Caco-2 (cell line): ENCODE measurements at regions not wholly inside any gene's neighbourhood (a gene's known extent, or its start where the extent isn't known, plus 50 kb on each side); places are given as distances from the start of the nearest gene placed in this dataset.

Experiments
- BruUV-seq: library from RNA; stranded (reverse); fragments of 400-500 nt; replicated peaks from 2 replicates; lab custom pipeline; 2021; lab: Mats Ljungman, UMichigan
- CTCF ChIA-PET: fragments of 300-600 bp; sonication (Branson Sonifier 250); formaldehyde crosslinking; loops from one replicate; lab custom pipeline; 2022; ENCODE audit warnings: antibody characterized with exemption; lab: Charles Lee
- POLR2A ChIA-PET: fragments of 300-600 bp; sonication (Branson Sonifier 250); formaldehyde crosslinking; loops from one replicate; lab custom pipeline; 2022; ENCODE audit warnings: antibody characterized with exemption; lab: Charles Lee
- DNase-seq, 2 experiments: peaks; one replicate each; pipeline versions ENCODE4 v3.0.0 to v3.0.0-alpha.2; 2020 to 2022
- H3K27me3 ChIP-seq: replicated peaks from 2 replicates; pipeline ENCODE4 v1.6.0; 2011; ENCODE audit warnings: low read length; ENCODE audit not compliant: control insufficient read depth, insufficient read depth
- H3K36me3 ChIP-seq: 2 replicates; pipeline ENCODE4 v1.5.1; 2011; ENCODE audit warnings: low read length; ENCODE audit not compliant: control insufficient read depth, insufficient read depth
- H3K4me1 ChIP-seq: fragments of 250-450 bp; sonication (Bioruptor Pico); 2 replicates; pipeline ENCODE4 v1.5.1; 2020; ENCODE audit warnings: mild to moderate bottlenecking
- H3K4me3 ChIP-seq: 2 replicates; pipeline ENCODE4 v1.5.1; 2011; ENCODE audit warnings: low read depth, mild to moderate bottlenecking, control low read depth, low read length
- H3K9me3 ChIP-seq: fragments of 250-450 bp; sonication (Bioruptor Pico); 2 replicates; pipeline ENCODE4 v1.5.1; 2020; ENCODE audit warnings: mild to moderate bottlenecking, moderate library complexity
- H3K27ac Mint-ChIP-seq: one replicate; pipeline ENCODE4 v1.8.0; 2022; ENCODE audit warnings: mixed read lengths; ENCODE audit not compliant: unreplicated experiment
- H3K27me3 Mint-ChIP-seq: one replicate; pipeline ENCODE4 v1.8.0; 2022; ENCODE audit warnings: mixed read lengths; ENCODE audit not compliant: insufficient read depth, unreplicated experiment
- H3K36me3 Mint-ChIP-seq: one replicate; pipeline ENCODE4 v1.8.0; 2022; ENCODE audit warnings: mild to moderate bottlenecking, mixed read lengths; ENCODE audit not compliant: insufficient read depth, unreplicated experiment
- H3K4me1 Mint-ChIP-seq: one replicate; pipeline ENCODE4 v1.8.0; 2022; ENCODE audit warnings: low read depth, mixed read lengths; ENCODE audit not compliant: unreplicated experiment
- H3K4me3 Mint-ChIP-seq: one replicate; pipeline ENCODE4 v1.8.0; 2022; ENCODE audit warnings: mild to moderate bottlenecking, moderate library complexity, mixed read lengths; ENCODE audit not compliant: unreplicated experiment
- H3K9me3 Mint-ChIP-seq: one replicate; pipeline ENCODE4 v1.8.0; 2022; ENCODE audit warnings: mixed read lengths; ENCODE audit not compliant: unreplicated experiment
- intact Hi-C: fragments of 100-400 bp; cut with micrococcal nuclease; formaldehyde crosslinking; loops from one replicate; pipeline ENCODE4 v1.10.0; 2022; ENCODE audit not compliant: unreplicated experiment
- TF ChIP-seq, protein P1 (sequence below), 2 experiments: fragments of 200-600 bp in 1 of 2; IDR thresholded peaks; 1 replicate in 1 of 2; 2 replicates in 1 of 2; pipeline versions ENCODE4 v1.5.1 to v1.8.0; 2011 to 2022; ENCODE audit warnings: antibody characterized with exemption in 1 of 2, control low read depth in 1 of 2, inconsistent platforms in 1 of 2, low read depth in 1 of 2, low read length in 1 of 2, mild to moderate bottlenecking in 1 of 2, moderate library complexity in 1 of 2; ENCODE audit not compliant: insufficient read depth in 1 of 2, severe bottlenecking in 1 of 2, unreplicated experiment in 1 of 2

DNA sequence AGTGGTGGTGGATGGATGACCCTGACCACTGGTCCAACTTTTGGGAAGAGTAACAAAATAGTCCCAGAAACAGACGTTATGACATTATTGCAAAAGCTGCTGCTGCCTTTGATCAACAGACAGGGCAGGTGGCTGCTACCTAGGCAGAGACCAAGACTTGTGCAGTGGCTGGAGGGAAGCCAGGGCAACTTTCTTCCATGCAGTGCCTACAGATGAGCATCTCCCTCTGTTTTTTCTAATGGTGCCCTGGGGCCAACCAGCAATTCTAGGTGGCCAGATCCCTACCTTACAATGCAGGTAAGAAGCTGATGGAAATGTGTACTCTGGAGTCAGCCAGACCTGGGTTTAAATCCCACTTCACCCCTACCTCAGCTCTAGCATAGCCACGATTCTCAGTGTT is 283.1 kb upstream of the POU3F1 start:
- no peaks in the 10 kb centered on the region; the same call in 1 of the 2 replicates for H3K27me3 ChIP-seq
- CTCF ChIA-PET = interaction anchor here (0.6 kb wide), 1 partner anchor 1402 kb away, joined by 3 read pairs; no protein-coding TSS in a partner anchor
- intact Hi-C loops = no loop called here
- TF ChIP-seq, protein P1, sequence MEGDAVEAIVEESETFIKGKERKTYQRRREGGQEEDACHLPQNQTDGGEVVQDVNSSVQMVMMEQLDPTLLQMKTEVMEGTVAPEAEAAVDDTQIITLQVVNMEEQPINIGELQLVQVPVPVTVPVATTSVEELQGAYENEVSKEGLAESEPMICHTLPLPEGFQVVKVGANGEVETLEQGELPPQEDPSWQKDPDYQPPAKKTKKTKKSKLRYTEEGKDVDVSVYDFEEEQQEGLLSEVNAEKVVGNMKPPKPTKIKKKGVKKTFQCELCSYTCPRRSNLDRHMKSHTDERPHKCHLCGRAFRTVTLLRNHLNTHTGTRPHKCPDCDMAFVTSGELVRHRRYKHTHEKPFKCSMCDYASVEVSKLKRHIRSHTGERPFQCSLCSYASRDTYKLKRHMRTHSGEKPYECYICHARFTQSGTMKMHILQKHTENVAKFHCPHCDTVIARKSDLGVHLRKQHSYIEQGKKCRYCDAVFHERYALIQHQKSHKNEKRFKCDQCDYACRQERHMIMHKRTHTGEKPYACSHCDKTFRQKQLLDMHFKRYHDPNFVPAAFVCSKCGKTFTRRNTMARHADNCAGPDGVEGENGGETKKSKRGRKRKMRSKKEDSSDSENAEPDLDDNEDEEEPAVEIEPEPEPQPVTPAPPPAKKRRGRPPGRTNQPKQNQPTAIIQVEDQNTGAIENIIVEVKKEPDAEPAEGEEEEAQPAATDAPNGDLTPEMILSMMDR (IDR thresholded peaks at IDR 0.05; ENCODE audit: insufficient read depth in 1 of 2, low read depth in 1 of 2, low read length in 1 of 2, severe bottlenecking in 1 of 2, unreplicated experiment in 1 of 2) = no peak
- H3K4me3 ChIP-seq = no peak overlapping the region
- no peaks in the 10 kb centered on the region for H3K4me1 ChIP-seq
- no peaks in the 10 kb centered on the region for H3K4me1 Mint-ChIP-seq
- H3K9me3 ChIP-seq = no peaks in the 10 kb centered on the region
- no peak overlapping the region for H3K4me3 Mint-ChIP-seq
- no peaks in the 10 kb centered on the region for H3K36me3 Mint-ChIP-seq
- no peaks in the 10 kb centered on the region for H3K9me3 Mint-ChIP-seq
- no peaks in the 10 kb centered on the region for H3K36me3 ChIP-seq
- POLR2A ChIA-PET = no interaction called here
- H3K27me3 Mint-ChIP-seq = peaks cover 9% of the 10 kb centered on the region
- no peak for DNase-seq
- H3K27ac Mint-ChIP-seq = no peak overlapping the region
- BruUV-seq = no TSS peak

DNA sequence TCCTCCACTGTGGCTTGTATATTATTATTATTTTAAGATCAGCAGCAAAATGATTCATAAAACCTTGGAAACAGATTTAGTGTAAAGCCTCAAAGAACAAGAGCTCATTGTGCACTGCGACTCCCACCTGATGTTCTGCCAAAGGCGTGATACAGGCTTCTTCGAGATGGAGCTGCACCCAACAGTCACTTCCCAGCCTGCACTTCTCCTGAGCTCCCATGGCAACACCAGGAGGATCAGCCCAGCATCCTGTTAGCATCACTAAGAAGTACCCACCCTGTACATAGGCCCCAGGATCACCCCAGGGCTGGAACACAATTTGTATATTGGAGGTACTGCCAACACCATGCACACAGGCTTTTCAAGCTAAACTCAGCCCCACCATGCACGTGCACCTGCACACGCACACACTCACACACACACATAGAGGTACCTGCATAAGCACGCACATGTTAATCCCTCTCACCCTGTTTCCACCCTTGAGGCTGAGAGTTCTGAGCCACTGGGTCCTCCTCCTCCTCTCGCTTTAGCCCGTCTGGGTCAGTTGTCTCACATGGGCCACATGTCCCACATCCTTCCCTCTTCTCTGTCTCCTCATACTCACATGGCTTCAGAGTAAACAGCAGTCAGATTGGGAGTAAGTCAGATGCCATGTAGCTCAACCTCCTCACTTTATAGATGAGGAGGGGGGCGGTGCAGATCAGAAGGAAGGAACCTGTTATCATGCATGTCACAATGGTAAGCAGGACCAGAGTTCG is 281.9 kb upstream of the POU3F1 start:
- no peak for DNase-seq
- Mint-ChIP-seq H3K27me3 (peaks cover 6% of the 10 kb centered on the region), H3K4me1 (no peaks in the 10 kb centered on the region), H3K36me3 (no peaks in the 10 kb centered on the region), H3K27ac (no peak overlapping the region), H3K4me3 (no peak overlapping the region), H3K9me3 (no peaks in the 10 kb centered on the region)
- CTCF ChIA-PET = no interaction called here
- H3K36me3 ChIP-seq = no peaks in the 10 kb centered on the region
- POLR2A ChIA-PET = no interaction called here
- TF ChIP-seq, protein P1 (IDR thresholded peaks at IDR 0.05; ENCODE audit: insufficient read depth in 1 of 2, low read depth in 1 of 2, low read length in 1 of 2, severe bottlenecking in 1 of 2, unreplicated experiment in 1 of 2) = no peak
- no TSS peak for BruUV-seq
- no peaks in the 10 kb centered on the region for H3K4me1 ChIP-seq
- no peaks in the 10 kb centered on the region for H3K9me3 ChIP-seq
- H3K4me3 ChIP-seq = no peak overlapping the region
- intact Hi-C loops = no loop called here
- H3K27me3 ChIP-seq = no peaks in the 10 kb centered on the region; the same call in 1 of the 2 replicates

DNA sequence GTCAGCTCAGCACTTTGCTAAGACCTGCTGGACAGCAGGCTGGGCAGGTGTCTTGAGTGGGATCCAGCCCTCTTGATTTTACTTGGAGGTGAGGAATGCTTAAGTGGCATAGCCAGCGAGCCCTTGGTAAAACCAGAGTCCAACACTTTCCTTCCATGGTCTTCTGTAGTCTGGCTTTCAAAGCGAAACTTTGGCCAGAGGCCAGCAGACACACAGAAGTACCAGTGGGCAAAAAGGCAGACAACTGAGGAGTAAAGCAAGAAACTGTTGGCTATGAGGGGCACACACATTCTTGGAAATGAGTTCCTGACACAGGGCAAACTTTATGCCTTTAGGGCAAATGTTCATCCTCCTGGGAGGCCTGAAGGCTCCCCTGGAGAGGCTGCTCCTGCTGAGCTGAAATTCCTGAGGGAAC is 281.0 kb upstream of the POU3F1 start:
- no peak for DNase-seq
- H3K4me3 Mint-ChIP-seq = no peak overlapping the region
- H3K27ac Mint-ChIP-seq = no peak overlapping the region
- Histone ChIP-seq H3K4me1 (no peaks in the 10 kb centered on the region), H3K36me3 (no peaks in the 10 kb centered on the region), H3K4me3 (no peak overlapping the region), H3K9me3 (no peaks in the 10 kb centered on the region), H3K27me3 (no peaks in the 10 kb centered on the region)
- TF ChIP-seq, protein P1 (IDR thresholded peaks at IDR 0.05; ENCODE audit: insufficient read depth in 1 of 2, low read depth in 1 of 2, low read length in 1 of 2, severe bottlenecking in 1 of 2, unreplicated experiment in 1 of 2) = no peak
- peaks cover 11% of the 10 kb centered on the region for H3K27me3 Mint-ChIP-seq
- H3K4me1 Mint-ChIP-seq = no peaks in the 10 kb centered on the region
- CTCF ChIA-PET = no interaction called here
- POLR2A ChIA-PET = no interaction called here
- intact Hi-C loops = no loop called here
- no peaks in the 10 kb centered on the region for H3K36me3 Mint-ChIP-seq
- H3K9me3 Mint-ChIP-seq = no peaks in the 10 kb centered on the region
- BruUV-seq = no TSS peak
